HL-60 (cell line): ENCODE measurements at regions not wholly inside any gene's neighbourhood (a gene's known extent, or its start where the extent isn't known, plus 50 kb on each side); places are given as distances from the start of the nearest gene placed in this dataset.

Source experiments
- GABPA ChIP-seq: IDR thresholded peaks from 2 replicates; pipeline ENCODE4 v1.6.1; 2012; ENCODE audit warnings: low read depth
- TF ChIP-seq, protein P1 (sequence below): IDR thresholded peaks from one replicate; pipeline ENCODE4 v1.5.1; 2011; ENCODE audit warnings: low read length, control low read depth, inconsistent platforms; ENCODE audit not compliant: insufficient read depth

DNA sequence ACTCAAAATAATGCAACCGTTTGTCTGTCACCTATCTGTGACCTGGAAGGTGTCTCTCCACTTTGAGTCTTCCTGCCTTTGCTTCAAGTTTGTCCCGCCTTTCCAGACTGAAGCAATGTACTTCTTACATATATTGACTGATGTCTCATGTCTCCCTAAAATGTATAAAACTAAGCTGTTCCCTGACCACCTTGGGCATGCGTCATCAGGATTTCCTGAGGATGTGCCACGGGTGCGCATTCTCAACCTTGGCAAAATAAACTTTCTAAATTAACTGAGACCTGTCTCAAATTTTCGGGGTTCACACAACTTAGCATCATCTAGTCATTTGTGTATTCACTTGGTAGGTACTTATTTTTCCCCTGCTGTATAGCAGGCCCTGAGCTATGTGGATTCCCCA, 65.3 kb upstream of the JCAD start:
- TF ChIP-seq, protein P1, sequence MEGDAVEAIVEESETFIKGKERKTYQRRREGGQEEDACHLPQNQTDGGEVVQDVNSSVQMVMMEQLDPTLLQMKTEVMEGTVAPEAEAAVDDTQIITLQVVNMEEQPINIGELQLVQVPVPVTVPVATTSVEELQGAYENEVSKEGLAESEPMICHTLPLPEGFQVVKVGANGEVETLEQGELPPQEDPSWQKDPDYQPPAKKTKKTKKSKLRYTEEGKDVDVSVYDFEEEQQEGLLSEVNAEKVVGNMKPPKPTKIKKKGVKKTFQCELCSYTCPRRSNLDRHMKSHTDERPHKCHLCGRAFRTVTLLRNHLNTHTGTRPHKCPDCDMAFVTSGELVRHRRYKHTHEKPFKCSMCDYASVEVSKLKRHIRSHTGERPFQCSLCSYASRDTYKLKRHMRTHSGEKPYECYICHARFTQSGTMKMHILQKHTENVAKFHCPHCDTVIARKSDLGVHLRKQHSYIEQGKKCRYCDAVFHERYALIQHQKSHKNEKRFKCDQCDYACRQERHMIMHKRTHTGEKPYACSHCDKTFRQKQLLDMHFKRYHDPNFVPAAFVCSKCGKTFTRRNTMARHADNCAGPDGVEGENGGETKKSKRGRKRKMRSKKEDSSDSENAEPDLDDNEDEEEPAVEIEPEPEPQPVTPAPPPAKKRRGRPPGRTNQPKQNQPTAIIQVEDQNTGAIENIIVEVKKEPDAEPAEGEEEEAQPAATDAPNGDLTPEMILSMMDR: no peak
- TF ChIP-seq GABPA: no peak
